IPS DF 6.9 (cell line): ENCODE measurements at regions not wholly inside any gene's neighbourhood (a gene's known extent, or its start where the extent isn't known, plus 50 kb on each side); places are given as distances from the start of the nearest gene placed in this dataset.

Experiments
- DNase-seq: peaks from one replicate; pipeline ENCODE4 v3.0.0-alpha.2; 2013; ENCODE audit warnings: low read depth, low spot score
- H3K27ac ChIP-seq: one replicate; pipeline ENCODE4 v1.5.1; 2013; ENCODE audit warnings: low read length, control low read depth
- H3K27me3 ChIP-seq: 2 replicates; pipeline ENCODE4 v1.6.1; 2013; ENCODE audit warnings: mild to moderate bottlenecking, low read length; ENCODE audit not compliant: control insufficient read depth, insufficient read depth
- H3K36me3 ChIP-seq: 2 replicates; pipeline ENCODE4 v1.6.1; 2013; ENCODE audit warnings: low read length; ENCODE audit not compliant: control insufficient read depth, insufficient read depth
- H3K4me1 ChIP-seq: 2 replicates; pipeline ENCODE4 v1.6.1; 2013; ENCODE audit warnings: low read length; ENCODE audit not compliant: control insufficient read depth, insufficient read depth
- H3K4me3 ChIP-seq: 2 replicates; pipeline ENCODE4 v1.5.1; 2013; ENCODE audit warnings: mild to moderate bottlenecking, low read length
- H3K9me3 ChIP-seq: 2 replicates; pipeline ENCODE4 v1.6.1; 2013; ENCODE audit warnings: low read length, inconsistent platforms; ENCODE audit not compliant: control insufficient read depth, insufficient read depth
- WGBS: extraction: QIAGEN DNeasy Blood & Tissue Kit; methylation state at CpG from one replicate; pipeline ENCODE4 v1.1.7; 2013; ENCODE audit warnings: mixed read lengths, missing lambda C conversion rate; ENCODE audit not compliant: insufficient read length, insufficient coverage; 5-methylcytosine and 5-hydroxymethylcytosine counted together

DNA sequence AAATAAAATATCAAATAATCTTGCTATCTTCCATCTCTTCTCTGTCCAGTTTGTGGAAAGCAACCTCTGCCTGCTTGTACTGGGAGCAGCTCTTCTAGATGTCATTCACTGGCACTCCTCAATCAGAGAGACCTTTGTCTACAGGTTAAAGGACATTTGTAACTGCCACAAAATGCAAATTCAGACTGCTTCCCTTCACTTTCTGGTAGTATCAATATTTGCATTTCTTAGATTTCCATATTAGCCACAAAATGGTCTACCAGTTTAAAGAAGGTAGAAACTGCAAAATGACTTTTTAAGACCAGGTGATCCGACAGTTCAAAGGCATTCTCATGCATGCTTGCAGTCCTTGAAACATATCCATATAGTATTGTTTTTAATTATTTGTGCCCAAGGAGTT is 51.7 kb upstream of the RCN1 start:
- Histone ChIP-seq H3K4me1 (no peaks in the 10 kb centered on the region), H3K4me3 (no peak overlapping the region), H3K9me3 (no peaks in the 10 kb centered on the region), H3K36me3 (no peaks in the 10 kb centered on the region), H3K27me3 (no peaks in the 10 kb centered on the region), H3K27ac (no peak overlapping the region)
- no peak for DNase-seq
- WGBS, result no CpG with 5 or more reads among the region's 1 CpG

GRCh38 chr11:32034680-32035079 is 56.2 kb upstream of the RCN1 start:
- Histone ChIP-seq H3K9me3 (no peaks in the 10 kb centered on the region), H3K4me3 (no peak overlapping the region), H3K27me3 (no peaks in the 10 kb centered on the region), H3K27ac (no peak overlapping the region), H3K4me1 (no peaks in the 10 kb centered on the region), H3K36me3 (no peaks in the 10 kb centered on the region)
- WGBS, result no CpG with 5 or more reads among the region's 2 CpGs
- no peak for DNase-seq

DNA sequence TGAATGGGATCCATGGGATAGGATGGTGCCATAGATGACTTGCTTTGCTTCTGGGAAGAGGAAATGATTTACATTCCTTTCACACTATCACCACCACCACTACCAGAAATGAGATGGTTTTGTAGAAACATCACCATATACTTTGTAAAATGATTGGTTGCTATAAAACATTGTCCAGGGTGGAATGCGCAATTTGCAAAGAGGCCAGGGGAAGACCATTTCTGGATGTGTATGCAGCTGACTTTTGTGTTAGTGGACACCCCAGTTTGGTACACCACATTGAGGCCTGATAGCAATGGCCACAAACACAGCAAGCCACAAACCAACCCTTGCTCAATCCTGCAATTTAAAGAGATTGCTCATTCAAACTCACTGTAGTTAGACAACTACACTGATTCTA is 56.7 kb upstream of the RCN1 start:
- Histone ChIP-seq H3K4me1 (no peaks in the 10 kb centered on the region), H3K27me3 (no peaks in the 10 kb centered on the region), H3K4me3 (no peak overlapping the region), H3K27ac (no peak overlapping the region), H3K36me3 (no peaks in the 10 kb centered on the region), H3K9me3 (no peaks in the 10 kb centered on the region)
- WGBS, result no CpG with 5 or more reads among the region's 1 CpG
- no peak for DNase-seq

DNA sequence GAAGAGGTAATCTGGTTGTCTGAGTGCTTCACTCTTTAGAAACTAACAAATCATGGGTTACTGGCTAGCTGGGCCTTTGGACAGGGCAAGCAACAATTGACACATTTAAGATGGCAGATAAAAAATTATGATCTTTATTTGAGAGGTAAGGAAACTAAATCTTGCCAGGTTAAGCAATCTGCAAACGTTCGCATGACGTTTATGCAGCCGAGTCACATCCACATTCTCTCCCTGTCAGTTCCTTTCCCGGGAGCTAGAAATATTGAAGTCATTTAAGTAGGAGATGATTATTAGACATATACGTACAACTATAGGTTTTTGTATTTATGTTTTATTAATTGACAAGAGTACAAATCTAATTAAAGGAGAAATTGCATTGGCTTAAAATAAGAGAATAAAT is 57.4 kb upstream of the RCN1 start:
- no CpG with 5 or more reads among the region's 6 CpGs for WGBS
- no peak overlapping the region for H3K27ac ChIP-seq
- H3K4me3 ChIP-seq, result no peak overlapping the region
- no peaks in the 10 kb centered on the region for H3K4me1 ChIP-seq
- H3K36me3 ChIP-seq, result no peaks in the 10 kb centered on the region
- H3K9me3 ChIP-seq, result no peaks in the 10 kb centered on the region
- no peak for DNase-seq
- no peaks in the 10 kb centered on the region for H3K27me3 ChIP-seq

DNA sequence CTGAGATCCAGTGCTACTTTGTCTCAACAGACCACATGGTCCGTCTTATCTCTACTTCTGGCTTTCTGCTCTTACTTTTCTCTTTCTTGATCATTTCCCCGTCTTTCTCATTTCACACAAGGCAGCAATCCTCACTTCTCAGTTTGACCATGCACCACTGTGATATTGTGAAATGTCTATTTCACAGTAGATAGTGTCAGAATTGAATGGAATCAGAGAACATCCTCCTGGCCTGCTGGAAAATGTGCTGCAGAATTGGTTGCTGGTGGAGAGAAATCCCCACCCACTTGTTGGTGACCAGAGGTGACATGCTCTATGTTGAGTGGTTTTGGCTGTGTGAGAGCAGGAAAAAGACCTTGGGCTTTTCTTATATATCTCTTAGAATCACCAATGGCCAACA is 57.8 kb upstream of the RCN1 start:
- WGBS, result no CpG with 5 or more reads among the region's 2 CpGs
- DNase-seq, result no peak
- no peaks in the 10 kb centered on the region for H3K9me3 ChIP-seq
- H3K4me1 ChIP-seq, result no peaks in the 10 kb centered on the region
- H3K27me3 ChIP-seq, result no peaks in the 10 kb centered on the region
- no peak overlapping the region for H3K4me3 ChIP-seq
- H3K36me3 ChIP-seq, result no peaks in the 10 kb centered on the region
- no peak overlapping the region for H3K27ac ChIP-seq

GRCh38 chr11:32032478-32032877 is 58.4 kb upstream of the RCN1 start:
- WGBS, result no CpG with 5 or more reads among the region's 4 CpGs
- no peak for DNase-seq
- H3K27me3 ChIP-seq, result no peaks in the 10 kb centered on the region
- no peaks in the 10 kb centered on the region for H3K36me3 ChIP-seq
- H3K9me3 ChIP-seq, result no peaks in the 10 kb centered on the region
- no peak overlapping the region for H3K4me3 ChIP-seq
- no peak overlapping the region for H3K27ac ChIP-seq
- no peaks in the 10 kb centered on the region for H3K4me1 ChIP-seq

DNA sequence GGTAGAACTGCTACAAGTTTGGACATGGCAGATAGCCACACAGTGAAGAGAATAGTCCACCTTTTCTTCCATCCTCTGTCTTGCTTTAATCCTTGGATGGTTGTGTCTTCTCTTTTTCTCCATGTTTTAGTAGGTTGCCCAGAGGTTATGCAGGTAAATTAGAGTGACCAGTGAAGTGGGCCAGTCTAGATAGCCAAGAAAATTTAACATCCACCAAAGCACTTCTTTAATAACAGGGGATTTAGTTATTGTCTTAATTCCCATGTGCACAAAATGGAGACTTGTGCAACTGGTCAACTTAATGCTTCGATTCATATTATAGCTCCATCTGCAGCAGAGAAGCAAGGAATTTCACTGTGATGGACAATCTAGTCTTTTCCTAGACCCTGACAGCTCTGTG is 58.8 kb upstream of the RCN1 start:
- WGBS, result no CpG with 5 or more reads among the region's 1 CpG
- no peaks in the 10 kb centered on the region for H3K27me3 ChIP-seq
- no peak for DNase-seq
- no peaks in the 10 kb centered on the region for H3K9me3 ChIP-seq
- no peaks in the 10 kb centered on the region for H3K36me3 ChIP-seq
- no peak overlapping the region for H3K4me3 ChIP-seq
- H3K27ac ChIP-seq, result no peak overlapping the region
- no peaks in the 10 kb centered on the region for H3K4me1 ChIP-seq

GRCh38 chr11:32030875-32031503 is 59.9 kb upstream of the RCN1 start:
- WGBS, result no CpG with 5 or more reads among the region's 10 CpGs
- Histone ChIP-seq H3K27me3 (no peaks in the 10 kb centered on the region), H3K27ac (no peak overlapping the region), H3K9me3 (no peaks in the 10 kb centered on the region), H3K4me1 (no peaks in the 10 kb centered on the region), H3K4me3 (no peak overlapping the region), H3K36me3 (no peaks in the 10 kb centered on the region)
- DNase-seq, result no peak

- no peak overlapping the region for H3K4me3 ChIP-seq
- WGBS, result no CpG with 5 or more reads among the region's 4 CpGs
- H3K27me3 ChIP-seq, result no peaks in the 10 kb centered on the region
- H3K27ac ChIP-seq, result no peak overlapping the region
- no peaks in the 10 kb centered on the region for H3K9me3 ChIP-seq
- no peaks in the 10 kb centered on the region for H3K4me1 ChIP-seq
- DNase-seq, result no peak
- no peaks in the 10 kb centered on the region for H3K36me3 ChIP-seq
These were observed 61.2 kb upstream of the RCN1 start for GRCh38 chr11:32029721-32030120.

DNA sequence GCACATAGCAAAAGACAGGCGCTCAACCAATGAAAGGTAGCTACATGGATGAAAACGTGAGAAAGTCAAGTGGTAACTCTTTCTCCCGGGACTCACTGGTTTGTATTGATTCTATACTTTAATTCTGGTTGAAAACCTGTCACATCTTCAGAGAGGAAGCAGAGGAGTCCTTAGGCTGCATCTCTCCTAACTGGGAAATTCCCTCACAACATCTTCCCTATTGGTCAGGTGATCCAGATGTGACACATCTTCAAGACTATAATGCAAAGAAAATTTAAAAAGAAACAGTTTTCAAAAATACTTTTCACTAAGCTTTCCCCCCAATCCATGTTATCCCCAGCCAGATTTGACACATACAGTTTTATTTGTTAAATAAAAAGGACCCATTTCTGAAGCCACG is 62.7 kb upstream of the RCN1 start:
- no CpG with 5 or more reads among the region's 4 CpGs for WGBS
- no peaks in the 10 kb centered on the region for H3K9me3 ChIP-seq
- no peak for DNase-seq
- no peaks in the 10 kb centered on the region for H3K27me3 ChIP-seq
- no peaks in the 10 kb centered on the region for H3K36me3 ChIP-seq
- no peak overlapping the region for H3K27ac ChIP-seq
- H3K4me3 ChIP-seq, result no peak overlapping the region
- H3K4me1 ChIP-seq, result no peaks in the 10 kb centered on the region

DNA sequence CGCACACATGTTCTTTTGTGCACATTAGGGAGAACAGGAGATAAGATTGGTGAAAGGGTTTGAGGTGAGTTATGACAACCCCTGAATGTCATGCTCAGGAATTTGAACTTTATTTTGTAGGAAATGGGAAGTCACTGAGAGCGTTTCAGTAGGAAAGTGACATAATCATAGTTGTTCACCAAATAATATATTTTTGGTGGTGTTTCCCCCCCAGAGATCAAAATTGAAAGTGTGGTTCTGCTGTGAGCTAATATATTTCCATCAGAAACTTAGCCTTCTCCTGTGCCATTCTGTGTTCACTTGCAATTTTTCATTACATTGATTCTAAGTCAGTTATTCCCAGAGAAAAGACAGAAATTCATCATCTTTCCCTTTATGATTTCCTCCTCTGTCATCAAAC is 64.1 kb upstream of the RCN1 start:
- no peaks in the 10 kb centered on the region for H3K27me3 ChIP-seq
- no peaks in the 10 kb centered on the region for H3K9me3 ChIP-seq
- H3K36me3 ChIP-seq, result no peaks in the 10 kb centered on the region
- no peak overlapping the region for H3K4me3 ChIP-seq
- H3K4me1 ChIP-seq, result no peaks in the 10 kb centered on the region
- no CpG with 5 or more reads among the region's 2 CpGs for WGBS
- H3K27ac ChIP-seq, result no peak overlapping the region
- no peak for DNase-seq
